ENCODE measurements at regions not wholly inside any gene's neighbourhood (a gene's known extent, or its start where the extent isn't known, plus 50 kb on each side); places are given as distances from the start of the nearest gene placed in this dataset.

- Histone ChIP-seq H3K4me1 (ENCODE audit: control insufficient read depth in 1 of 2, insufficient read depth in 2 of 2, low read length in 2 of 2) (no peaks in the 10 kb centered on the region), H3K79me2 (ENCODE audit: insufficient read depth, low read length) (no peaks in the 10 kb centered on the region), H3K9me3 (replicated peaks in 1 of 2; ENCODE audit: control insufficient read depth in 1 of 2, insufficient read depth in 1 of 2, low read length in 2 of 2) (no peaks in the 10 kb centered on the region), H3K27ac (ENCODE audit: low read depth in 1 of 2, low read length in 2 of 2) (no peak overlapping the region), H4K20me1 (ENCODE audit: insufficient read depth, low read length) (no peaks in the 10 kb centered on the region), H3K36me3 (replicated peaks in 1 of 2; ENCODE audit: control insufficient read depth in 1 of 2, insufficient read depth in 2 of 2, low read length in 2 of 2) (no peaks in the 10 kb centered on the region), H3K27me3 (ENCODE audit: control insufficient read depth in 2 of 2, insufficient read depth in 2 of 2, low read length in 2 of 2) (no peaks in the 10 kb centered on the region), H3K9ac (ENCODE audit: insufficient read depth, low read length, poor library complexity, severe bottlenecking) (no peak overlapping the region), H3K4me2 (replicated peaks; ENCODE audit: extremely low read depth, low read length, poor library complexity, severe bottlenecking) (no peak overlapping the region), H3K4me3 (replicated peaks in 1 of 3; ENCODE audit: low read depth in 2 of 3, low read length in 3 of 3) (no peak overlapping the region), H2AFZ (ENCODE audit: insufficient read depth, low read depth, low read length, poor library complexity, severe bottlenecking) (no peak overlapping the region)
- intact Hi-C loops (cut with micrococcal nuclease), result no loop called here
- no peak for TF ChIP-seq CTCF (IDR thresholded peaks at IDR 0.05)
- no peaks in the 10 kb centered on the region for H3K36me3 Mint-ChIP-seq
- no peak for DNase-seq
- no peaks in the 10 kb centered on the region for H3K4me1 Mint-ChIP-seq
- WGBS (ENCODE audit: insufficient coverage), result 100% methylated on average over 1 of the region's 4 CpGs
- no peak overlapping the region for H3K4me3 Mint-ChIP-seq
- H3K9me3 Mint-ChIP-seq, result peaks cover 0 to 3% (median 0%) of the 10 kb centered on the region in 7 donors
- no peaks in the 10 kb centered on the region for H3K27me3 Mint-ChIP-seq (ENCODE audit: low read depth in 3 of 3)
- H3K27ac Mint-ChIP-seq, result no peak overlapping the region
Observed at GRCh38 chr1:81583878-81584277, 216.9 kb upstream of the ADGRL2 start.

- Histone ChIP-seq H3K79me2 (ENCODE audit: insufficient read depth, low read length) (no peaks in the 10 kb centered on the region), H3K4me3 (replicated peaks in 1 of 3; ENCODE audit: low read depth in 2 of 3, low read length in 3 of 3) (no peak overlapping the region), H3K4me1 (ENCODE audit: control insufficient read depth in 1 of 2, insufficient read depth in 2 of 2, low read length in 2 of 2) (no peaks in the 10 kb centered on the region), H3K27me3 (ENCODE audit: control insufficient read depth in 2 of 2, insufficient read depth in 2 of 2, low read length in 2 of 2) (no peaks in the 10 kb centered on the region), H3K9me3 (replicated peaks in 1 of 2; ENCODE audit: control insufficient read depth in 1 of 2, insufficient read depth in 1 of 2, low read length in 2 of 2) (no peaks in the 10 kb centered on the region), H3K36me3 (replicated peaks in 1 of 2; ENCODE audit: control insufficient read depth in 1 of 2, insufficient read depth in 2 of 2, low read length in 2 of 2) (no peaks in the 10 kb centered on the region), H3K27ac (ENCODE audit: low read depth in 1 of 2, low read length in 2 of 2) (no peak overlapping the region), H3K9ac (ENCODE audit: insufficient read depth, low read length, poor library complexity, severe bottlenecking) (no peak overlapping the region), H2AFZ (ENCODE audit: insufficient read depth, low read depth, low read length, poor library complexity, severe bottlenecking) (no peak overlapping the region), H3K4me2 (replicated peaks; ENCODE audit: extremely low read depth, low read length, poor library complexity, severe bottlenecking) (no peak overlapping the region), H4K20me1 (ENCODE audit: insufficient read depth, low read length) (no peaks in the 10 kb centered on the region)
- no peak overlapping the region for H3K27ac Mint-ChIP-seq
- H3K36me3 Mint-ChIP-seq, result no peaks in the 10 kb centered on the region
- no peaks in the 10 kb centered on the region for H3K4me1 Mint-ChIP-seq
- peaks cover 0 to 3% (median 0%) of the 10 kb centered on the region in 7 donors for H3K9me3 Mint-ChIP-seq
- no peaks in the 10 kb centered on the region for H3K27me3 Mint-ChIP-seq (ENCODE audit: low read depth in 3 of 3)
- intact Hi-C loops (cut with micrococcal nuclease), result no loop called here
- no peak for DNase-seq
- no peak overlapping the region for H3K4me3 Mint-ChIP-seq
- no CpG with 5 or more reads among the region's 2 CpGs for WGBS (ENCODE audit: insufficient coverage)
- no peak for TF ChIP-seq CTCF (IDR thresholded peaks at IDR 0.05)
Observed at GRCh38 chr1:81582467-81582986, 218.2 kb upstream of the ADGRL2 start.
